Gastroesophageal sphincter (tissue), 4 donors: ENCODE measurements at regions not wholly inside any gene's neighbourhood (a gene's known extent, or its start where the extent isn't known, plus 50 kb on each side); places are given as distances from the start of the nearest gene placed in this dataset.

ENCODE experiments used
- ATAC-seq: fragments of 150-250 bp; one replicate; pipeline ENCODE4 v1.9.1; 2016; ENCODE audit warnings: mild to moderate bottlenecking, moderate library complexity
- H3K27ac ChIP-seq, 4 donors: fragments of 200-600 bp; sonication (generic) in 3 of 4; 1 replicate in 3 of 4; 2 replicates in 1 of 4; pipeline ENCODE4 v1.5.1; 2016 to 2019
- H3K27me3 ChIP-seq: fragments of 200-600 bp; sonication (generic); one replicate; pipeline ENCODE4 v1.5.1; 2019
- H3K36me3 ChIP-seq, 2 donors: fragments of 200-600 bp; sonication (generic); one replicate each; pipeline ENCODE4 v1.5.1; 2019; ENCODE audit warnings: control low read depth in 1 of 2
- H3K4me1 ChIP-seq, 3 donors: fragments of 200-600 bp; sonication (generic); 1 replicate in 2 of 3; 2 replicates in 1 of 3; pipeline ENCODE4 v1.5.1; 2016 to 2019; ENCODE audit warnings: control low read depth in 2 of 3
- H3K4me3 ChIP-seq, 2 donors: fragments of 200-600 bp; sonication (generic); one replicate each; pipeline ENCODE4 v1.5.1; 2019; ENCODE audit warnings: mild to moderate bottlenecking in 1 of 2, moderate library complexity in 1 of 2
- H3K9me3 ChIP-seq, 3 donors: fragments of 200-600 bp; sonication (generic); one replicate each; pipeline ENCODE4 v1.5.1; 2017 to 2019; ENCODE audit warnings: control low read depth in 2 of 3
- EP300 ChIP-seq: sonication (generic); formaldehyde crosslinking; IDR thresholded peaks from one replicate; pipeline ENCODE4 v1.6.1; 2017; ENCODE audit warnings: antibody characterized with exemption, mild to moderate bottlenecking
- POLR2A ChIP-seq, 2 donors: fragments of 450-650 bp; IDR thresholded peaks; one replicate each; pipeline ENCODE4 v1.6.1; 2017; ENCODE audit warnings: antibody characterized with exemption in 2 of 2, mild to moderate bottlenecking in 2 of 2, moderate library complexity in 1 of 2
- POLR2AphosphoS5 ChIP-seq: sonication (generic); formaldehyde crosslinking; IDR thresholded peaks from one replicate; pipeline ENCODE4 v1.6.1; 2017; ENCODE audit warnings: antibody characterized with exemption
- WGBS, 2 donors: methylation state at CpG; one replicate each; pipeline ENCODE4 v1.1.5; 2018; ENCODE audit warnings: low coverage in 1 of 2; 5-methylcytosine and 5-hydroxymethylcytosine counted together
- TF ChIP-seq, protein P1 (sequence below), 4 experiments: fragments of 200-600 bp in 2 of 4; fragments of 450-650 bp in 2 of 4; sonication (generic) in 1 of 4; IDR thresholded peaks; one replicate each; pipeline ENCODE4 v1.5.1; 2017 to 2019; ENCODE audit warnings: antibody characterized with exemption in 4 of 4, mild to moderate bottlenecking in 2 of 4, moderate library complexity in 2 of 4

DNA sequence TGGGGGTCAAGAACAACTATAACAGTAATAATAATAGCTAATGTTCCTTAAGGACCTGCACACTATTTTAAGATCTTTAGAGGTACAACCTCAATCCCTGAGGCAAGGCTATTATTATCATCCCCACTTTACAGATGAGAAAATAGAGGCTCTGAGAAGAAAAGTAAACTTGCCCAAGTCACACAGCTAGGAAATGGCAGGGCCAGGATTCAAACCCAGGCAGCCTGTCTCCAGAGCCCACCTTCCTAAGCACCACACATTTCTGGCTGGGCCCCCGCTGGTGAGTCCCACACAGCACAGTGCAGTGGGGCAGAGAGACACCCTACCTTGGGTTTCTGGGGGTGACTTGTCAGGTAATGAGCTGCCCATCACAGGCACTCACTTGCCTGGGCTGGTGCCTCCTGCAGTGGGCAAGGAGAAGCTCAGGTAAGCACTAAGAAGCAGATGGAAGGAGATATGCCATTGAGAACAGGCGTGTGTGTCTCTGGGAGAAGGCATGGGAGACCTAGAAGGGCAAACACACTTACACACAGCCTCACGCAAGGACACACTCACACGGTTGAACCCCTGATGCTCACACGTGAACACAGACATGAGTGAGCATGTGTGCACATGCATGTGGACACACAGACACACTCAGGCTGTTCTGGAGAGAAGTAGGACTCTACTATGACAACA lies 104.4 kb upstream of the ZMIZ1 start:
- Histone ChIP-seq H3K27ac (peak overlapping the region in 3 of 4 donors; percentile 14 to 55 (median 27)), H3K4me3 (no peak overlapping the region), H3K4me1 (peaks cover 0 to 67% (median 15%) of the 10 kb centered on the region in 3 donors), H3K9me3 (no peaks in the 10 kb centered on the region), H3K36me3 (no peaks in the 10 kb centered on the region), H3K27me3 (no peaks in the 10 kb centered on the region)
- WGBS, 2 donors, result 100% methylated on average over 2 of the region's 5 CpGs; no CpG with 5 or more reads in 1 of the 2 donors
- no peak for ATAC-seq
- TF ChIP-seq EP300 (no peak), POLR2AphosphoS5 (no peak), POLR2A (IDR thresholded peaks at IDR 0.05) (no peak)
- TF ChIP-seq, protein P1, sequence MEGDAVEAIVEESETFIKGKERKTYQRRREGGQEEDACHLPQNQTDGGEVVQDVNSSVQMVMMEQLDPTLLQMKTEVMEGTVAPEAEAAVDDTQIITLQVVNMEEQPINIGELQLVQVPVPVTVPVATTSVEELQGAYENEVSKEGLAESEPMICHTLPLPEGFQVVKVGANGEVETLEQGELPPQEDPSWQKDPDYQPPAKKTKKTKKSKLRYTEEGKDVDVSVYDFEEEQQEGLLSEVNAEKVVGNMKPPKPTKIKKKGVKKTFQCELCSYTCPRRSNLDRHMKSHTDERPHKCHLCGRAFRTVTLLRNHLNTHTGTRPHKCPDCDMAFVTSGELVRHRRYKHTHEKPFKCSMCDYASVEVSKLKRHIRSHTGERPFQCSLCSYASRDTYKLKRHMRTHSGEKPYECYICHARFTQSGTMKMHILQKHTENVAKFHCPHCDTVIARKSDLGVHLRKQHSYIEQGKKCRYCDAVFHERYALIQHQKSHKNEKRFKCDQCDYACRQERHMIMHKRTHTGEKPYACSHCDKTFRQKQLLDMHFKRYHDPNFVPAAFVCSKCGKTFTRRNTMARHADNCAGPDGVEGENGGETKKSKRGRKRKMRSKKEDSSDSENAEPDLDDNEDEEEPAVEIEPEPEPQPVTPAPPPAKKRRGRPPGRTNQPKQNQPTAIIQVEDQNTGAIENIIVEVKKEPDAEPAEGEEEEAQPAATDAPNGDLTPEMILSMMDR (IDR thresholded peaks at IDR 0.05), result no peak

- Histone ChIP-seq H3K9me3 (no peaks in the 10 kb centered on the region), H3K27me3 (no peaks in the 10 kb centered on the region), H3K4me3 (no peak overlapping the region), H3K27ac (peak overlapping the region in 2 of 4 donors; percentile 31 to 55), H3K36me3 (no peaks in the 10 kb centered on the region), H3K4me1 (peaks cover 0 to 67% (median 14%) of the 10 kb centered on the region in 3 donors)
- WGBS, 2 donors, result no CpG with 5 or more reads among the region's 17 CpGs
- TF ChIP-seq POLR2AphosphoS5 (peak; percentile 38), POLR2A (IDR thresholded peaks at IDR 0.05) (no peak)
- ATAC-seq, result no peak
These were observed 103.7 kb upstream of the ZMIZ1 start for GRCh38 chr10:78964952-78965633.

GRCh38 chr10:78966182-78966787 lies 102.5 kb upstream of the ZMIZ1 start:
- H3K4me3 ChIP-seq, result no peak overlapping the region
- no peak for ATAC-seq
- no peaks in the 10 kb centered on the region for H3K27me3 ChIP-seq
- WGBS, 2 donors, result 92 to 100% methylated on average over 4 to 9 of the region's 11 CpGs
- TF ChIP-seq, protein P1 (IDR thresholded peaks at IDR 0.05), result no peak
- TF ChIP-seq POLR2AphosphoS5 (no peak), POLR2A (IDR thresholded peaks at IDR 0.05) (no peak), EP300 (no peak)
- H3K4me1 ChIP-seq, result peaks cover 0 to 55% (median 6%) of the 10 kb centered on the region in 3 donors
- H3K36me3 ChIP-seq, result no peaks in the 10 kb centered on the region
- H3K9me3 ChIP-seq, result no peaks in the 10 kb centered on the region
- no peak overlapping the region for H3K27ac ChIP-seq

- H3K27ac ChIP-seq, result peak overlapping the region in 1 of 4 donors; percentile 16
- H3K9me3 ChIP-seq, result no peaks in the 10 kb centered on the region
- H3K27me3 ChIP-seq, result no peaks in the 10 kb centered on the region
- ATAC-seq, result no peak
- no peak overlapping the region for H3K4me3 ChIP-seq
- peaks cover 0 to 56% (median 6%) of the 10 kb centered on the region in 3 donors for H3K4me1 ChIP-seq
- TF ChIP-seq EP300 (no peak), POLR2A (IDR thresholded peaks at IDR 0.05) (no peak), POLR2AphosphoS5 (no peak)
- TF ChIP-seq, protein P1 (IDR thresholded peaks at IDR 0.05), result no peak
- H3K36me3 ChIP-seq, result no peaks in the 10 kb centered on the region
- 83 to 100% methylated on average over 1 to 3 of the region's 8 CpGs for WGBS, 2 donors
These were observed 101.8 kb upstream of the ZMIZ1 start for GRCh38 chr10:78966844-78967488.

GRCh38 chr10:78968300-78968942 lies 100.3 kb upstream of the ZMIZ1 start:
- 77 to 90% methylated on average over 3 to 6 of the region's 9 CpGs for WGBS, 2 donors
- ATAC-seq, result no peak
- Histone ChIP-seq H3K9me3 (no peaks in the 10 kb centered on the region), H3K4me3 (no peak overlapping the region), H3K27ac (peak overlapping the region in 2 of 4 donors; percentile 49 to 59), H3K4me1 (peaks cover 5 to 68% (median 19%) of the 10 kb centered on the region in 3 donors), H3K27me3 (no peaks in the 10 kb centered on the region), H3K36me3 (no peaks in the 10 kb centered on the region)
- no peak for TF ChIP-seq POLR2A (IDR thresholded peaks at IDR 0.05)
- TF ChIP-seq, protein P1 (IDR thresholded peaks at IDR 0.05), result no peak
- no peak for TF ChIP-seq POLR2AphosphoS5
- TF ChIP-seq EP300, result no peak
